HG03575 (cell line): ENCODE measurements at regions not wholly inside any gene's neighbourhood (a gene's known extent, or its start where the extent isn't known, plus 50 kb on each side); places are given as distances from the start of the nearest gene placed in this dataset.

Experiments
- ATAC-seq: cut with Tn5 transposase; IDR thresholded peaks from one replicate; pipeline ENCODE4 v1.9.1; 2021; ENCODE audit not compliant: unreplicated experiment, insufficient number of reproducible peaks, low FRiP score; ENCODE audit errors: extremely low read depth

DNA sequence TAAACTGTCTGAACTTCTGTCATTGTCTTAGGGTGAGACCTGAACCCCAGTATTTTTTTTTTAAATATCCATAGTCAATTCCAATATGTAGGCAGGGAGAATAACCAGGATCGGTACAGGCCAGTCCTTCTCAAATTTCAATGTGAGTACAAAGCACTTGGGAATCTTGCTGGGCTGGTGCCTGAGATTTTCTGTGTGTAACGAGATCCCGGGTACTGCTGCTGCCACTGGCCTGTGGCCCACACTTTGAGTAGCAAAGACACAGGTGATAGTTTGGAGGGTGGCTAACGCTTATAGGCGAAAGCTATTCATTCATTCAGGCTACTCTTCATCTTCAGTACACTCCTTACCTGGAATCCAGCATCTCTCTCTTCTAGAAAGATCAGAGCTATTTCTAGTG is 923.6 kb upstream of the TENM3 start:
- no peak for ATAC-seq

DNA sequence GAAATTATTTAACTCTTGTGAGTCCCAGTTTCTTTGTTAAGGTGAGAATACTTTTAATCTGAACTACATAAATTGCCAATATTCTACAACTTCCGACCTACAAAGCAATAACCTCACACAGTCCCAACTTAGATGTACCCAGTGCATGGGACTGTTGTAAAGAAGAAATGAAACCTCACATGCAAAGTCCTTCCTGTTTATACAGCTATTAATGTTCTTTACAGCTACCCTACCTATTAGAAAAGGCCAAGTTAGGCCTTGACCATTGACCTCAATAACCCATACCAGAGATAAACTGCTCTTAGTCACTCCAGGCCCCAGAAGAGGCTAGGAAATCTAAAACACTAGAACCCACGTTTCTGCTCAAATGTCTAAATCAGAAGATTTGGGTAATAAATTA is 920.1 kb upstream of the TENM3 start:
- ATAC-seq: peak; percentile 79

GRCh38 chr4:181330654-181331201 is 912.5 kb upstream of the TENM3 start:
- no peak for ATAC-seq

DNA sequence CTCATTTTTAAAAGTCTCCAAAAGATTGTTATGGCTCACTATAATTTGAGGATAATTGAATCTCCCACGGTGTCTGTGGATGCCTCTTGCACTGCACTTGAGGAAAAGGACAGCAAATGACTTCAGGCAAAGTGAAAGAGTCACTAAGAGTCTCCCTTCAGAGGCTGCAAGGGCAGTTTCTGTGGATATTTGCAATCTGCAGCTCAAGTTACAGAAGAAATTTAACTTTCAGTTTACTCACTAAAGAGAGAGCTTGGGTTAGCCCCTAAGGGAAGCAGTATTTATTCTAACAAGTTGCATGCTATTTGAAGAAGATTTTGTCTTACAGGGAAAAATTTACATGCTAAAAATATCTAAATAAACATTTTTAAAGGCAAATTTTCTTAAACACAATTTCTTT is 912.0 kb upstream of the TENM3 start:
- no peak for ATAC-seq

DNA sequence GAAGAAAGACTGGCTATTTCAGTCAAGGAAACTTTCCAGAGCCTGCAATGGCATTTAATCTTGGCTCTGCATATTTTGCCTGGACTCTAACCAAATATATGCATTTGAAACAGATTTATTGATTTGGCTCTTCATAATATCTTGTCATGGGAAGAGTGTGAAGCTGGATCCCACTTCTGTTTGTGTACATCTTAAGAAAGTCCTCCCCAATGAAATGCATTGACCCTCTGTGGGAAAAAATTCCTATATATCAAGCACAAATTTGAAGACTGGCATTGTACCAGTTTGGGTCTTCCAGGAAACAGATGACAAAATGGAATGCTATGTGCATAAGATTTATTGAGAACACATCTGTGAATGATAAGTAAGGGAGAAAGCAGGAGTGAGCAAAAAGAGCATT is 897.3 kb upstream of the TENM3 start:
- no peak for ATAC-seq

DNA sequence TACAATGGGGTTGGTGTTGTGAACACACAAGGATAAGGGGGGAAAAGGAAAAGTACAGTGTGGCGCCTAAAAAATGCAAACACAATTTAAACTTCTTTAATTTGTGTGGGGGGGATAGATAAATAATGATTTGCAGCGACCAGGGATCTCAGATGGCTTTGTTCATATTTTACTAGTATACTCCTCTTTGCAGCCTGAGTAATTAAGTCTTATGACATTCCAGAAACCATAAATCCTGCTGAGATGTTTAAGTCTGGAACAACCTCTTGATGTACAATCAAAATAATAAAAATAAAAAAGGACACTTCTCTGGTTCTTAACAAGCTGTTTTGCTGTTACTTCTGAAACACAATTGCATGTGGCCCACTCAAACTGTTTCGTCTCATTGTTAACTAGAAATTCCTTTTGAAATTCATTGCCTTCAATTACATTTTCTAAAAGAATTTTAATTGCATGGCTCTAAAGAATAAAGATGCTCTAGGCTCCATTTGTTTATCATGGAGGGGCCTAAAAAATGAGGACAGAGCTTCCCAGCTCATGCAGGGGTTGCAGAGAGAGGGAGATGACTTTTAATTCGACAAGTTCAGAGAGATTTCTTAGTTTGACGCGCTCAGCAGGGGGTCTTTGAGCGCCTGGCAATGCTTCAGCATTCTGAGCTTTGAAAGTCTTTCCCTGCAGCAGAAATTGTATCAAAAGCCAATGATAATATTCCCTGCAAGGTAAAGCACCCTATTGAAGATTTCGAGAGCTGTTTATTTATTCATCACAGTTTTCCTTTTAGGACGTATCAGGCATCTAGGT is 892.4 kb upstream of the TENM3 start:
- no peak for ATAC-seq

GRCh38 chr4:181364504-181364903 is 878.7 kb upstream of the TENM3 start:
- ATAC-seq: no peak

- ATAC-seq: no peak
Measured at GRCh38 chr4:181365671-181366070, 877.5 kb upstream of the TENM3 start.

DNA sequence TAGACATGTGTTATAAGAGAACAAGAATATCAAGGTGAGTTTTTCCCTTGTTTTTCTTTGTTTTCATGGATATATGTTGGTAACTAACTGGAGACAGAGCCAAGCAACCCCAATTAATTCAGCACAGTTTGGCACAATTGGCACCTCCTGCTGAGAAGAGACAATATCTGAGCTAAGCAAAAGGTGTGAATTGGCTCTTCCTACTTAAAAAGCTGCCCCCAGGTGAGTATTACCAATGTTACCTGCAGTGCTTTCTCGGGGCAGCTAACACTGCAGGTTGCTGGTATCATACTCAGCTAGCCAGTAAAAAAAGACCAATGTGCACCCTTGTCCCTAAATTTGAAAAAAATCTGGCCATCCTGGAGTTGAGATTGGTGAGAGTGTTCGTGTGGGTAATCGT is 871.2 kb upstream of the TENM3 start:
- no peak for ATAC-seq

DNA sequence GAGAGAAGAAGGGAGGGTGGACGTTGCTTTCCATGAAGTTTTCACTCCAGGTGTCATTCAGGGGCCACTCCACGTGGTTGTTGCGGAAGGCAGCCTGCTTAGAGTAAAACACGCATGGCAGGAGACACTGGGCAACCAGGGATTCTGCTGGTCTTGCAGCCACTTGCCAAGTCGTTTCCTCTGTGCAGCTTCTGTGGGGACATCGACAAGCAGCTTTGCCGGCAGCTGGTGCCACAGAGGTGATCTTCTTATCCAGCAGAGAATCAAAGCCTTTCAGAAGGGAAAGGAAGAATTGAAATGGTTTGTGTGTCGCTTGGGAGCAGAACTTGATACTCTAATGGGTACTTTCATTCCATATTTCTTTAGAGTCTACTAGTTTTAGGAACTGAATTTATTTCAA is 867.1 kb upstream of the TENM3 start:
- no peak for ATAC-seq

GRCh38 chr4:181388061-181388460 is 855.1 kb upstream of the TENM3 start:
- no peak for ATAC-seq

DNA sequence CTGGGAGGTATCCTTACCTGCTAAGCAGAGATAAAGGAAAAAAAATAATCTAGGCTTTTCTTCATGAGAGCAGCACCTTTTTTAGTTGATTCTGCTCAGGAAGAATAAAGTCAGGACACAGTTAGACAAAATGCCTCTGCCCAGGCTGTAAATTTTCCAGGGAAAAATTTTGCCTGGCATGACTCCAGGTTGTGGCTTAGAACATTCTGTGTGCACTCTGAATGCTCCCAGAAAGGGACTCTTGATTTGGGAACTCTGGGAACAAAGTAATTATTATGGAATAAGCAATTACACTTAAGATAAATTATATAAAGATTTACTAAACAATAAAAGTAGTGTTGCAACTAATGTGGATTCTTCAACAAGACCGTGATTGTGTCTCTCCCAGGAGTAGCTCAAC is 826.2 kb upstream of the TENM3 start:
- no peak for ATAC-seq

GRCh38 chr4:181418496-181418895 is 824.7 kb upstream of the TENM3 start:
- no peak for ATAC-seq

DNA sequence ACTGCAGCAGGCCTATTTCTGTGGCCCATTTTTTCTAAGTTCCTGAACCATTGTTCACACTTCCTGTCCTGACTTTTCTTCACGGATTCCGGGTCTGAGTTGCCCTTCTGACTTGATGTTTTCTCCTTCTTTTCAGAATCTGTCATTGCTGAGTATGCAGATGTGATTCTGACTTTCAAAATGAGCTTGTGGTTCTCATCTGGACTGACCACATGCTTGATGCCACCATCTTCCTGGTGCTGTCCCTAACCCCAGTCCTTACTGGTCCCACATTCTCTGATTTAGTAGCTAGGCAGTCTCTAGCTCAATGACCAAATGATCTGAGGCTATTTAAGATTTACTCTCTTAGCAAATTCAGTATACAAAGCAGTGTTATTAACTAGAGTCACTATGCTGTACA is 822.3 kb upstream of the TENM3 start:
- no peak for ATAC-seq

DNA sequence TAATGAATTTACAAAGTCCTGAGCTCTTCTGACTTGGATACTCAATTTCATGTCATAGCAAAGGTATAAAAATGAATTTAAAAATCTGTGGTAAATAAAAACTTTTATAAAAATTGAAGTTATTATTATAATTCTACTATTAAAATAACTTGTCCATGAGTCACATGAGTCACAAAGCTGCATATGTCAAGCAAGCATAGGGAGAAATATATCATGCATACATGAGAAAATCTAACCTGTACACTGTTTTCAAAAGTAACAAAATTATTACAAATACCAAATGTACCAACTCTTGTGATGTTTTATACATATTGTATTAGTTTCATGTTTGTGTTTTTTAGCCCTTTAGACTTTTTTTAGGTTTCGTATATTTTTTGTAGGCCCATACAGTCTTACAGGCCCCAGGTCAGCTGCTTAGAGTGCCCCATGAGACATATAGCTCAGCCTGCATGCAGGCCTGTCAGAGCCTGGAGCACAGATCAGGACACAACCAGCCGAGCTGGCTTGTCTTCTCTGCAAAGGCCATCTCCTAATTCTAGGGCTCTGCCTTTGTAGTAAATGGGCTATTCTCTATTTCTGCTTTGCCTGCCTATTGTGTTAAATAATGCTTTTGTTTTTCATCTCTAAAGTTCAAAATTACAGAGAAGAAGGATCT is 818.7 kb upstream of the TENM3 start:
- no peak for ATAC-seq

DNA sequence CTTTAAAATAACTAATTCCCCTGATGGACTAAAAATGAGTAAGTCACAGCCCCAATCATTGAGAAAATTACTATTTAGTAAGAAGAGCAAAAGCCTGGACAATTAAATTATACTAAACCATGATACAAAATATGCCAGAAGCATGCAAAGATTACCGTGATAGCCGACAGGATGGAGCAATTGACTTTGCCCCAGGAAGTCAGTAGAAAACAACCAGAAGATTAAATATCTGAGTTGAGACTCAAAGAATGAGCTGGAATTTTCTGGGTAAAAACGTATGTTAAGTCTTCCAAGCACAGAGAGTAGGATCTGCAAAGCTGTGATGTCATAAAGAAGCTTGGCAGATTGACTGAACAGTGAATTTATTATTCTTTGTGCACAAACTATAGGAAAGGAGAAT is 816.1 kb upstream of the TENM3 start:
- no peak for ATAC-seq

DNA sequence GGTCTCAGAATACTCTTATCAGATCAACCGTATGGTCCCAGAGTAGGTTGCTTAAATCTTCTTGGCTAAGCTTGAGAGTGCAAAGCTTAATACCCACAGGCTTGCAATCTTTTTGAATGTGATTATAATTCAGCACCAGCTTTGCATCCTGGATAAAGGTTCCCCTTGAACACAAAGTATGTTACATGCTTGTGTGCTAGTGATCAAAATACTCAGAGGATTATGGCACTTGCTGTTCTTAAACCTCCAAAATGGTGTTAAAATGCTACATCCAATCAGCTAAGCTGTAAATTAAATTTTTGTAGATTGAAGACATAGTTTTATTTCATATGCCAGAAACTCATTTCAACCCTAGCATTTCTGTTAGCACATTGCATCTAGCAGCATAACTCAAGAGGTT is 812.2 kb upstream of the TENM3 start:
- ATAC-seq: no peak

GRCh38 chr4:181431661-181432060 is 811.5 kb upstream of the TENM3 start:
- no peak for ATAC-seq

DNA sequence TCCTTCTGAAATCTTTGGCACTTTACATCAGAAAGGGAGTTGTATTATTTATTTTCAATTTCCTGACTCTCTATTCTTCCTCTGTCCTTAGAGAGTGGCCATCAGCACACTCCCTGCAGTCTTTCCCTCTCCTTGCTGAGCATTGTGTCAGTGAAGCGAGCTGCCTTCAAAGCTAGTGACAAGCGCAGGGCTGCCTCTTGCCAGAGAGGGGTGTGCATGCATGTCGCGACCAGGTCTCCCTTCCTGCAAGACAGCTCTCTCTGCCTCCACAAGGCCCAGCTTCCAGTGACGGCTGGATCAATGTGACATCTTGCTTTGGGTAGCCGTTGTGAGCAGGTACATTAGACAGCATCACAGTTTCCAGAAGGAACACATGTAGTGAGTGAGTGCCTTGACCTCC is 810.9 kb upstream of the TENM3 start:
- ATAC-seq: no peak

GRCh38 chr4:181437895-181438294 is 805.3 kb upstream of the TENM3 start:
- no peak for ATAC-seq
